ENCODE measurements at regions not wholly inside any gene's neighbourhood (a gene's known extent, or its start where the extent isn't known, plus 50 kb on each side); places are given as distances from the start of the nearest gene placed in this dataset.

DNA sequence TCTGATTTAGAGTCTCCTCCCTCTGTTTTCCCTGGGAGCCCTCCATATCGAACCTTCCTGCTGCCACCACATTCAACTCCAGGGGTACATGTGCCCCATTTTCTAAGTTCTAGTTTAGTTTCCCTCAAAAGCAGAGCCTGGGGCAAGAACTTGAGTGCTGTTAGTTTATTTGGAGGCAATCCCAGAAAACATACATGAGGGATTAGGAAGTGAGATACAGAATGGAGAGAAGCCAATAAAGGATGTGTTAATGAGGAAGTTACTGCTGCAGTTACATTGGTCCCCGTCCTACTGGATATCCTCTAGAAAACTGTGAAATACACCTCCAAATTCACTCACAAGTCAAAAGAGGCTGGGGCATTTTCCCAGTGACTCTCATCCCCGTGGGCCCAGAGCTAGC is 159.4 kb upstream of the SMARCA2 start:
- no peak for TF ChIP-seq EZH2phosphoT487 (conservative IDR thresholded peaks at IDR 0.05; ENCODE audit: low read length)
- TF ChIP-seq, protein P1, sequence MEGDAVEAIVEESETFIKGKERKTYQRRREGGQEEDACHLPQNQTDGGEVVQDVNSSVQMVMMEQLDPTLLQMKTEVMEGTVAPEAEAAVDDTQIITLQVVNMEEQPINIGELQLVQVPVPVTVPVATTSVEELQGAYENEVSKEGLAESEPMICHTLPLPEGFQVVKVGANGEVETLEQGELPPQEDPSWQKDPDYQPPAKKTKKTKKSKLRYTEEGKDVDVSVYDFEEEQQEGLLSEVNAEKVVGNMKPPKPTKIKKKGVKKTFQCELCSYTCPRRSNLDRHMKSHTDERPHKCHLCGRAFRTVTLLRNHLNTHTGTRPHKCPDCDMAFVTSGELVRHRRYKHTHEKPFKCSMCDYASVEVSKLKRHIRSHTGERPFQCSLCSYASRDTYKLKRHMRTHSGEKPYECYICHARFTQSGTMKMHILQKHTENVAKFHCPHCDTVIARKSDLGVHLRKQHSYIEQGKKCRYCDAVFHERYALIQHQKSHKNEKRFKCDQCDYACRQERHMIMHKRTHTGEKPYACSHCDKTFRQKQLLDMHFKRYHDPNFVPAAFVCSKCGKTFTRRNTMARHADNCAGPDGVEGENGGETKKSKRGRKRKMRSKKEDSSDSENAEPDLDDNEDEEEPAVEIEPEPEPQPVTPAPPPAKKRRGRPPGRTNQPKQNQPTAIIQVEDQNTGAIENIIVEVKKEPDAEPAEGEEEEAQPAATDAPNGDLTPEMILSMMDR (IDR thresholded peaks at IDR 0.05; ENCODE audit: insufficient read depth, low read length, poor library complexity, severe bottlenecking), result no peak
